Bronchial epithelial cell (primary cell): ENCODE measurements at regions not wholly inside any gene's neighbourhood (a gene's known extent, or its start where the extent isn't known, plus 50 kb on each side); places are given as distances from the start of the nearest gene placed in this dataset.

ENCODE experiments used
- DNase-seq: peaks from one replicate; pipeline ENCODE4 v3.0.0-alpha.2; 2010; ENCODE audit warnings: low read depth
- FAIRE-seq: peaks from 2 replicates; lab custom pipeline; 2011; peaks lifted over from hg19 to GRCh38; lab: Jason Lieb, UNC
- H3K27me3 ChIP-seq: 2 replicates; pipeline ENCODE4 v1.5.1; 2011; ENCODE audit warnings: low read length; ENCODE audit not compliant: control insufficient read depth, insufficient read depth
- H3K36me3 ChIP-seq: 2 replicates; pipeline ENCODE4 v1.5.1; 2011; ENCODE audit warnings: low read length; ENCODE audit not compliant: control insufficient read depth, insufficient read depth
- H3K4me3 ChIP-seq: 2 replicates; pipeline ENCODE4 v1.5.1; 2011; ENCODE audit warnings: mild to moderate bottlenecking, low read depth, low read length, control low read depth
- TF ChIP-seq, protein P1 (sequence below): IDR thresholded peaks from 2 replicates; pipeline ENCODE4 v1.5.1; 2011; ENCODE audit warnings: mild to moderate bottlenecking, moderate library complexity, low read length, control low read depth, inconsistent platforms; ENCODE audit not compliant: insufficient read depth, severe bottlenecking

DNA sequence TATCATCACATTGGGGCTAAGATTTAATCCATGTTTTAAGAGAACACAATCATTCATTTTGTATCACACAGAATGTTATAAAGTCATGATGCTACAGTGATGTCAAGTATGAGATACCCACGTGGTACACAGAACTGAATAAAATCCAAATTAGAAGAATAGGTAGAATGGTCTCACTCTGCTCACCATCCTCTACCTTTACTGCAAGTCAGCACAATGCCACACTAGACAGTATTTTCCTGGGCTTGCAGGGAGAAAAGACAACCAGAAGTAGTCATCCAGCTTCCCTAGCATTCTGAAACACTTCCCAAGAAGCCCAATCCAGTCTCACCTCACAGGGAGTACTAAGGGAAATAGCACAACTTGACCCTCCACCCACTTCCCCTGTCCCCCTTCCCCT, 856.2 kb upstream of the NRXN1 start:
- Histone ChIP-seq H3K27me3 (no peaks in the 10 kb centered on the region), H3K36me3 (no peaks in the 10 kb centered on the region), H3K4me3 (no peak overlapping the region)
- TF ChIP-seq, protein P1, sequence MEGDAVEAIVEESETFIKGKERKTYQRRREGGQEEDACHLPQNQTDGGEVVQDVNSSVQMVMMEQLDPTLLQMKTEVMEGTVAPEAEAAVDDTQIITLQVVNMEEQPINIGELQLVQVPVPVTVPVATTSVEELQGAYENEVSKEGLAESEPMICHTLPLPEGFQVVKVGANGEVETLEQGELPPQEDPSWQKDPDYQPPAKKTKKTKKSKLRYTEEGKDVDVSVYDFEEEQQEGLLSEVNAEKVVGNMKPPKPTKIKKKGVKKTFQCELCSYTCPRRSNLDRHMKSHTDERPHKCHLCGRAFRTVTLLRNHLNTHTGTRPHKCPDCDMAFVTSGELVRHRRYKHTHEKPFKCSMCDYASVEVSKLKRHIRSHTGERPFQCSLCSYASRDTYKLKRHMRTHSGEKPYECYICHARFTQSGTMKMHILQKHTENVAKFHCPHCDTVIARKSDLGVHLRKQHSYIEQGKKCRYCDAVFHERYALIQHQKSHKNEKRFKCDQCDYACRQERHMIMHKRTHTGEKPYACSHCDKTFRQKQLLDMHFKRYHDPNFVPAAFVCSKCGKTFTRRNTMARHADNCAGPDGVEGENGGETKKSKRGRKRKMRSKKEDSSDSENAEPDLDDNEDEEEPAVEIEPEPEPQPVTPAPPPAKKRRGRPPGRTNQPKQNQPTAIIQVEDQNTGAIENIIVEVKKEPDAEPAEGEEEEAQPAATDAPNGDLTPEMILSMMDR: no peak
- no peak for DNase-seq
- no peak for FAIRE-seq

DNA sequence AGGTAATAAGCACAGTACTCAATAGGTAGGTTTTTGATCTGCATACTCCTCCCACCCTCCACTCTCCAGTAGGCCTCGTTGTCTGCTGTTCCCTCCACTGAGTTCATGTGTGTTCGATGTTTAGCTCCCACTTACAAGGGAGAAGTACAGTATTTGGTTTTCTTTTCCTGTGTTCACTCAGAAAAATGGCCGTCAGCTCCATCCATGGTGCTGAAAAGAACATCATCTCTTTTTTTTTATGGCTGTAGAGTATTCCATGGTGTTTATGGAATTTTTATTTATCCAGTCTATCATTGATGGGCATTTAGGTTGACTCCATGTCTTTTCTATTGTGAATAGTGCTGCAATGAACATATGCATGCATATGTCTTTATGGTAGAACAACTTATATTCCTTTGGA, 849.7 kb upstream of the NRXN1 start:
- FAIRE-seq (no peak), DNase-seq (no peak)
- TF ChIP-seq, protein P1: no peak
- Histone ChIP-seq H3K36me3 (no peaks in the 10 kb centered on the region), H3K4me3 (no peak overlapping the region), H3K27me3 (no peaks in the 10 kb centered on the region)

DNA sequence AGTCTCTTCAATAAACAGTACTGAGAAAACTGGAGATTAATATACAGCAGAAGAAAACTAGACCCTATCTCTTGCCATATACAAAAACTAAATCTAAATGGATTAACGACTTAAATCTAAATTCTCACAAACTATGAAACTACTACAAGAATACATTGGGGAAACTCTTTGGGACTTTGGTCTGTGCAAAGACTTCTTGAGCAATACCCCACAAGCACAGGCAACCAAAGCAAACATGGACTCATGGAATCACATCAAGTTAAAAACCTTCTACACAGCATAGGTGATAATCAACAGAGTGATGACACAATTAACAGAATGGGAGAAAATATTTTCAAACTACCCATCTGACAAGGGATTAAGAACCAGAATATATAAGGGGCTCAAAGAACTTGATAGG, 848.2 kb upstream of the NRXN1 start:
- Histone ChIP-seq H3K4me3 (no peak overlapping the region), H3K27me3 (no peaks in the 10 kb centered on the region), H3K36me3 (no peaks in the 10 kb centered on the region)
- DNase-seq (no peak), FAIRE-seq (no peak)
- TF ChIP-seq, protein P1: no peak

DNA sequence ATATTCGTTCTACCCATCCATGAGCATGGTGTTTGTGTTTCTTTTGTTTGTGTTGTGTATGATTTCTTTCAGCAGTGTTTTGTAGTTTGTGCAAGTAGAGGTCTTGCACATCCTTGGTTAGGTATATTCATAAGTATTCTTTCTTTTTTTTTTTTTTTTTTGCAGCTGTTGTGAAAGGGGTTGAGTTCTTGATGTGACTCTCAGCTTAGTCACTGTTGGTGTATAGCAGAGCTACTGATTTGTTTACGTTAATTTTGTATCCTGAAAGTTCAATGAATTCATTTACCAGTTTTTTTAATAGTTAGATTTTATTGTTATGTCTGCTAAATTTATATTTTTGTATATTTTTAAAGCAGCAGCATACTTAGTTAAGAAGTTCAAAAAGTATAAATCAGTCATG, 834.4 kb upstream of the NRXN1 start:
- FAIRE-seq: no peak
- TF ChIP-seq, protein P1: no peak
- peak; percentile 39 for DNase-seq
- Histone ChIP-seq H3K27me3 (no peaks in the 10 kb centered on the region), H3K36me3 (no peaks in the 10 kb centered on the region), H3K4me3 (no peak overlapping the region)

DNA sequence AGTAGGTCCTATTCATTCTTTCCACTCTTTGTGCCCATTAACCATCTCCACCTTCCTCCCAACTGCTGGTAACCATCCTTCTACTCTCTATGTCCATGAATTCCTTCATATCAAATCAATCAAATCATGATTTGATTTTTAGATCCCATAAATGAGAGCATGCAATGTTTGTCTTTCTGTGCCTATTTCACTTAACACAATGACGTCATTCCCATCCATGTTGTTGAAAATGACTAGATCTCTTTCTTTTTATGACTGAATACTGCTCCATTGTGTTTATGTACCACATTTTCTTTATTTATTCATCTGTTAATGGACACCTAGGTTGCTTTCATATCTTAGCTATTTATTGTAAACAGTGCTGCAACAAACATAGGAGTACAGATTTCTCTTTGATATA, 827.3 kb upstream of the NRXN1 start:
- Histone ChIP-seq H3K36me3 (no peaks in the 10 kb centered on the region), H3K27me3 (no peaks in the 10 kb centered on the region), H3K4me3 (no peak overlapping the region)
- TF ChIP-seq, protein P1: no peak
- no peak for DNase-seq
- no peak for FAIRE-seq

DNA sequence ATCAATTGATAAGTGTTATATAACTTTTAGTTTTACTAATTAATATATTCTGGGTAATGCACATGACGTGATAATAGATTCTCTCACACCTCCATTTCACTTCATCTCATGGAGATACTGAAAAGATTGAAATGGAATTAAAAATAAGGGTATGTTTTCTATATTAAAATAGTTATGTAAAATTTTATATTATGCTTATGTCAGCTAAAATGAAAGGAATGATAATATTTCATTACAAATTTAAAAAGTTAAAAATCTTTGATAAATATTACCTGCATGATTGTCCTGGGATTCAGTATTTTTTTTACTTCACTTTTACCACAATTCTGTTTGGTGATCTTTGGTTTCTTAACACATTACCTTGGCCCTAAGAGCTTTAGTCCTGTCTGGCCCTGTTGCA, 823.8 kb upstream of the NRXN1 start:
- Histone ChIP-seq H3K4me3 (no peak overlapping the region), H3K27me3 (no peaks in the 10 kb centered on the region), H3K36me3 (no peaks in the 10 kb centered on the region)
- TF ChIP-seq, protein P1: no peak
- DNase-seq (no peak), FAIRE-seq (no peak)
